ENCODE measurements at regions not wholly inside any gene's neighbourhood (a gene's known extent, or its start where the extent isn't known, plus 50 kb on each side); places are given as distances from the start of the nearest gene placed in this dataset.

- 59% methylated on average over 1 of the region's 1 CpG for WGBS (ENCODE audit: low lambda C conversion rate)
- CTCF ChIA-PET = interaction anchor here (0.7 kb wide), 1 partner anchor 693 kb away, joined by 5 read pairs; no protein-coding TSS in a partner anchor
Measured at GRCh38 chr13:67964986-67965385, 734.9 kb upstream of the PCDH9 start.

GRCh38 chr13:67964091-67964490, 734.0 kb upstream of the PCDH9 start:
- Histone ChIP-seq H3K36me3 (replicated peaks in 1 of 2; ENCODE audit: control insufficient read depth in 1 of 2, insufficient read depth in 2 of 2, low read length in 1 of 2) (no peaks in the 10 kb centered on the region), H3F3A (replicated peaks; ENCODE audit: insufficient read depth) (no peaks in the 10 kb centered on the region), H4K20me1 (ENCODE audit: insufficient read depth) (no peaks in the 10 kb centered on the region), H3K4me3 (ENCODE audit: low read depth in 2 of 2, low read length in 1 of 2) (no peak overlapping the region), H2AFZ (ENCODE audit: low read depth) (no peak overlapping the region), H3K79me2 (ENCODE audit: insufficient read depth) (no peaks in the 10 kb centered on the region), H3K4me1 (ENCODE audit: control insufficient read depth in 1 of 2, insufficient read depth in 2 of 2, low read depth in 1 of 2, low read length in 1 of 2) (no peaks in the 10 kb centered on the region; a peak in 1 of 4 replicates), H3K27ac (ENCODE audit: low read depth in 2 of 2, low read length in 1 of 2) (peak overlapping the region in 1 of 2 experiments; percentile 22; a peak in 1 of 4 replicates), H3K4me2 (no peak overlapping the region), H3K9ac (no peak overlapping the region), H3K9me2 (no peaks in the 10 kb centered on the region), H3K9me3 (no peaks in the 10 kb centered on the region), H3K27me3 (ENCODE audit: insufficient read depth) (no peaks in the 10 kb centered on the region)
- 27% methylated on average over 2 of the region's 2 CpGs for WGBS (ENCODE audit: low lambda C conversion rate)
- TF ChIP-seq FOSL2 (IDR thresholded peaks at IDR 0.05; ENCODE audit: borderline replicate concordance, low read depth) (no peak), RXRA (IDR thresholded peaks at IDR 0.05; ENCODE audit: borderline replicate concordance, low read depth) (no peak), USF1 (IDR thresholded peaks at IDR 0.05; ENCODE audit: borderline replicate concordance, low read depth) (no peak), CHD2 (IDR thresholded peaks at IDR 0.05; ENCODE audit: low read length, partially characterized antibody) (no peak)
- ChIA-PET CTCF (no interaction called here), POLR2A (no interaction called here)
- no peak for DNase-seq

More at GRCh38 chr13:67964986-67965385, 734.9 kb upstream of the PCDH9 start:
- Histone ChIP-seq H3K27me3 (ENCODE audit: insufficient read depth) (no peaks in the 10 kb centered on the region), H3K27ac (ENCODE audit: low read depth in 2 of 2, low read length in 1 of 2) (no peak overlapping the region), H3K9me3 (no peaks in the 10 kb centered on the region), H3K4me2 (no peak overlapping the region), H3K36me3 (replicated peaks in 1 of 2; ENCODE audit: control insufficient read depth in 1 of 2, insufficient read depth in 2 of 2, low read length in 1 of 2) (no peaks in the 10 kb centered on the region), H3K4me1 (ENCODE audit: control insufficient read depth in 1 of 2, insufficient read depth in 2 of 2, low read depth in 1 of 2, low read length in 1 of 2) (no peaks in the 10 kb centered on the region; a peak in 1 of 4 replicates), H3K9ac (no peak overlapping the region), H4K20me1 (ENCODE audit: insufficient read depth) (no peaks in the 10 kb centered on the region), H3K79me2 (ENCODE audit: insufficient read depth) (no peaks in the 10 kb centered on the region), H2AFZ (ENCODE audit: low read depth) (no peak overlapping the region), H3F3A (replicated peaks; ENCODE audit: insufficient read depth) (no peaks in the 10 kb centered on the region), H3K9me2 (no peaks in the 10 kb centered on the region), H3K4me3 (ENCODE audit: low read depth in 2 of 2, low read length in 1 of 2) (no peak overlapping the region)
- TF ChIP-seq FOSL2 (IDR thresholded peaks at IDR 0.05; ENCODE audit: borderline replicate concordance, low read depth) (no peak), EZH2phosphoT487 (IDR thresholded peaks at IDR 0.05; ENCODE audit: borderline replicate concordance, low read depth) (no peak), RAD21 (IDR thresholded peaks at IDR 0.05; ENCODE audit: low read length) (no peak)
- DNase-seq = no peak
- POLR2A ChIA-PET = no interaction called here

- Histone ChIP-seq H3K36me3 (replicated peaks in 1 of 2; ENCODE audit: control insufficient read depth in 1 of 2, insufficient read depth in 2 of 2, low read length in 1 of 2) (no peaks in the 10 kb centered on the region), H3K4me2 (no peak overlapping the region), H3K27ac (ENCODE audit: low read depth in 2 of 2, low read length in 1 of 2) (no peak overlapping the region), H3F3A (replicated peaks; ENCODE audit: insufficient read depth) (no peaks in the 10 kb centered on the region), H3K79me2 (ENCODE audit: insufficient read depth) (no peaks in the 10 kb centered on the region), H3K9ac (no peak overlapping the region), H2AFZ (ENCODE audit: low read depth) (no peak overlapping the region), H3K27me3 (ENCODE audit: insufficient read depth) (no peaks in the 10 kb centered on the region), H3K9me2 (no peaks in the 10 kb centered on the region), H4K20me1 (ENCODE audit: insufficient read depth) (no peaks in the 10 kb centered on the region), H3K9me3 (no peaks in the 10 kb centered on the region), H3K4me3 (ENCODE audit: low read depth in 2 of 2, low read length in 1 of 2) (no peak overlapping the region), H3K4me1 (ENCODE audit: control insufficient read depth in 1 of 2, insufficient read depth in 2 of 2, low read depth in 1 of 2, low read length in 1 of 2) (no peaks in the 10 kb centered on the region; a peak in 1 of 4 replicates)
- DNase-seq = no peak
- 72% methylated on average over 2 of the region's 2 CpGs for whole genome bisulfite sequencing (ENCODE audit: low lambda C conversion rate)
- ChIA-PET POLR2A (no interaction called here), CTCF (no interaction called here)
- TF ChIP-seq SMC3 (IDR thresholded peaks at IDR 0.05; ENCODE audit: low read depth, low read length) (no peak), ZBTB33 (IDR thresholded peaks at IDR 0.05; ENCODE audit: borderline replicate concordance, low read depth) (no peak), TAF1 (IDR thresholded peaks at IDR 0.05; ENCODE audit: borderline replicate concordance, low read depth, low read length) (no peak), YY1 (IDR thresholded peaks at IDR 0.05; ENCODE audit: low read depth) (no peak), PBX3 (IDR thresholded peaks at IDR 0.05) (no peak), FOSL2 (IDR thresholded peaks at IDR 0.05; ENCODE audit: borderline replicate concordance, low read depth) (no peak), RCOR1 (IDR thresholded peaks at IDR 0.05; ENCODE audit: low read length) (no peak), REST (IDR thresholded peaks at IDR 0.05; ENCODE audit: low read depth, low read length) (no peak), MAX (IDR thresholded peaks at IDR 0.05; ENCODE audit: low read depth) (no peak)
Measured at GRCh38 chr13:67961331-67961730, 731.2 kb upstream of the PCDH9 start.

Measured in SK-N-SH (cell line).